Thyroid gland (tissue), 4 donors: ENCODE measurements at regions not wholly inside any gene's neighbourhood (a gene's known extent, or its start where the extent isn't known, plus 50 kb on each side); places are given as distances from the start of the nearest gene placed in this dataset.
"Not testable (repeated sequence)": the region's sequence is repeated elsewhere in the genome, so short reads cannot be mapped to it uniquely, and the experiment has no call there.

ENCODE experiments used
- CTCF ChIP-seq, 6 experiments: fragments of 200-600 bp in 3 of 6; fragments of 450-650 bp in 3 of 6; sonication (generic) in 3 of 6; IDR thresholded peaks; one replicate each; pipeline ENCODE4 v1.5.1; 2016 to 2019; ENCODE audit warnings: antibody characterized with exemption in 6 of 6, mild to moderate bottlenecking in 2 of 6, inconsistent platforms in 1 of 6, moderate library complexity in 1 of 6
- POLR2A ChIP-seq, 2 donors: fragments of 450-650 bp; IDR thresholded peaks; one replicate each; pipeline ENCODE4 v1.6.1; 2017; ENCODE audit warnings: antibody characterized with exemption in 2 of 2, mild to moderate bottlenecking in 2 of 2, moderate library complexity in 1 of 2

GRCh38 chr6:27544135-27544534, 71.2 kb upstream of the ZNF184 start:
- TF ChIP-seq POLR2A, CTCF (IDR thresholded peaks at IDR 0.05): not testable (repeated sequence)
